Endothelial cell of umbilical vein (primary cell): ENCODE measurements at regions not wholly inside any gene's neighbourhood (a gene's known extent, or its start where the extent isn't known, plus 50 kb on each side); places are given as distances from the start of the nearest gene placed in this dataset.

Source experiments
- EZH2 ChIP-seq: IDR thresholded peaks from 2 replicates; pipeline ENCODE4 v1.6.1; 2012; ENCODE audit warnings: borderline replicate concordance, low read depth, mild to moderate bottlenecking, moderate library complexity, low read length, inconsistent platforms; ENCODE audit not compliant: severe bottlenecking
- FOS ChIP-seq: IDR thresholded peaks from 2 replicates; pipeline ENCODE4 v1.6.1; 2011; ENCODE audit warnings: mild to moderate bottlenecking, low read length, moderate library complexity, borderline replicate concordance; ENCODE audit not compliant: insufficient read depth
- TF ChIP-seq, protein P1 (sequence below), 2 donors: IDR thresholded peaks; 1 replicate in 1 of 2; 2 replicates in 1 of 2; pipeline ENCODE4 v1.5.1; 2011; ENCODE audit warnings: low read length in 2 of 2, mild to moderate bottlenecking in 2 of 2, moderate library complexity in 2 of 2, control low read depth in 1 of 2, inconsistent platforms in 1 of 2, low read depth in 1 of 2; ENCODE audit not compliant: insufficient read depth in 1 of 2; ENCODE audit errors: extremely low read depth in 1 of 2
- TF ChIP-seq, protein P2 (sequence below): IDR thresholded peaks from 2 replicates; pipeline ENCODE4 v1.6.1; 2011; ENCODE audit not compliant: insufficient read depth, insufficient read length

DNA sequence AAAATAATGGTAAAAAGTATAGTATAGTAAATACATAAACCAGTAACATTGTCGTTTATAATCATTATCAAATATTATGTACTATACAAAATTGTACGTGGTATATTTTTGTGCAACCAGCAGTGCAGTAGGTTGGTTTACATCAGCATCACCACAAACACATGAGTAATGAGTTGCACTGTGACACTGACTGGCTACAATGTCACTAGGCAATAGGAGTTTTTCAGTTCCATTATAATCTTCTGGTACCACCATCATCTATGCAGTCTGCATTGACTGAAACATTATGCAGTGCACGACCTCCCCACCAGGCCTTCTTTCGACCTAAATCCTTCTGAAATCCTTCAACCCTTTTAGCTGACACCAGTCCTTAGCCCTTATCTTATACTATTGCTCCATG is 105.8 kb downstream of the SREK1 start:
- TF ChIP-seq EZH2 (no peak), FOS (no peak)
- TF ChIP-seq, protein P1, sequence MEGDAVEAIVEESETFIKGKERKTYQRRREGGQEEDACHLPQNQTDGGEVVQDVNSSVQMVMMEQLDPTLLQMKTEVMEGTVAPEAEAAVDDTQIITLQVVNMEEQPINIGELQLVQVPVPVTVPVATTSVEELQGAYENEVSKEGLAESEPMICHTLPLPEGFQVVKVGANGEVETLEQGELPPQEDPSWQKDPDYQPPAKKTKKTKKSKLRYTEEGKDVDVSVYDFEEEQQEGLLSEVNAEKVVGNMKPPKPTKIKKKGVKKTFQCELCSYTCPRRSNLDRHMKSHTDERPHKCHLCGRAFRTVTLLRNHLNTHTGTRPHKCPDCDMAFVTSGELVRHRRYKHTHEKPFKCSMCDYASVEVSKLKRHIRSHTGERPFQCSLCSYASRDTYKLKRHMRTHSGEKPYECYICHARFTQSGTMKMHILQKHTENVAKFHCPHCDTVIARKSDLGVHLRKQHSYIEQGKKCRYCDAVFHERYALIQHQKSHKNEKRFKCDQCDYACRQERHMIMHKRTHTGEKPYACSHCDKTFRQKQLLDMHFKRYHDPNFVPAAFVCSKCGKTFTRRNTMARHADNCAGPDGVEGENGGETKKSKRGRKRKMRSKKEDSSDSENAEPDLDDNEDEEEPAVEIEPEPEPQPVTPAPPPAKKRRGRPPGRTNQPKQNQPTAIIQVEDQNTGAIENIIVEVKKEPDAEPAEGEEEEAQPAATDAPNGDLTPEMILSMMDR (IDR thresholded peaks at IDR 0.05; ENCODE audit: extremely low read depth in 1 of 2, insufficient read depth in 1 of 2, low read depth in 1 of 2, low read length in 2 of 2), result no peak
- TF ChIP-seq, protein P2, sequence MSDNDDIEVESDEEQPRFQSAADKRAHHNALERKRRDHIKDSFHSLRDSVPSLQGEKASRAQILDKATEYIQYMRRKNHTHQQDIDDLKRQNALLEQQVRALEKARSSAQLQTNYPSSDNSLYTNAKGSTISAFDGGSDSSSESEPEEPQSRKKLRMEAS, result no peak
